Loucy (cell line): ENCODE measurements at regions not wholly inside any gene's neighbourhood (a gene's known extent, or its start where the extent isn't known, plus 50 kb on each side); places are given as distances from the start of the nearest gene placed in this dataset.
A peak's percentile ranks its signal among the peaks of the same experiment; 100 is the strongest.

Source experiments
- H2AFZ ChIP-seq: fragments of 200-600 bp; sonication (generic); 2 replicates; pipeline ENCODE4 v1.6.0; 2016; ENCODE audit warnings: antibody characterized with exemption, mild to moderate bottlenecking, low read length, moderate library complexity
- H3F3A ChIP-seq: fragments of 200-600 bp; 2 replicates; pipeline ENCODE4 v1.6.0; 2016; ENCODE audit warnings: antibody characterized with exemption, low read depth, mild to moderate bottlenecking
- H3K27me3 ChIP-seq: fragments of 200-600 bp; sonication (generic); 2 replicates; pipeline ENCODE4 v1.6.1; 2014; ENCODE audit warnings: low read length, mild to moderate bottlenecking; ENCODE audit not compliant: insufficient read depth, poor library complexity, severe bottlenecking
- H3K36me3 ChIP-seq: fragments of 200-600 bp; sonication (generic); 2 replicates; pipeline ENCODE4 v1.6.1; 2016; ENCODE audit warnings: low read length; ENCODE audit not compliant: insufficient read depth
- H3K4me1 ChIP-seq: fragments of 200-600 bp; sonication (generic); 2 replicates; pipeline ENCODE4 v1.5.1; 2014; ENCODE audit warnings: low read length, mild to moderate bottlenecking; ENCODE audit not compliant: insufficient read depth, poor library complexity, severe bottlenecking
- H3K4me2 ChIP-seq: fragments of 200-600 bp; sonication (generic); 2 replicates; pipeline ENCODE4 v1.6.0; 2014; ENCODE audit warnings: antibody characterized with exemption, low read length, low read depth, mild to moderate bottlenecking; ENCODE audit not compliant: poor library complexity, severe bottlenecking
- H3K4me3 ChIP-seq: fragments of 200-600 bp; sonication (generic); 2 replicates; pipeline ENCODE4 v1.5.1; 2014; ENCODE audit warnings: low read length, mild to moderate bottlenecking, mixed read lengths; ENCODE audit not compliant: poor library complexity, severe bottlenecking
- H3K79me2 ChIP-seq: fragments of 200-600 bp; sonication (generic); 2 replicates; pipeline ENCODE4 v1.6.1; 2014; ENCODE audit warnings: low read length; ENCODE audit not compliant: insufficient read depth
- H3K9ac ChIP-seq: fragments of 200-600 bp; sonication (generic); 2 replicates; pipeline ENCODE4 v1.6.0; 2014; ENCODE audit warnings: mild to moderate bottlenecking, low read depth, low read length, moderate library complexity; ENCODE audit not compliant: poor library complexity, severe bottlenecking
- H3K9me2 ChIP-seq: fragments of 200-600 bp; sonication (generic); replicated peaks from 2 replicates; pipeline ENCODE4 v1.6.1; 2016; ENCODE audit warnings: low read depth, low read length, mixed read lengths
- H3K9me3 ChIP-seq: fragments of 200-600 bp; sonication (generic); 2 replicates; pipeline ENCODE4 v1.6.1; 2014; ENCODE audit warnings: mild to moderate bottlenecking, antibody characterized with exemption, low read length, low read depth; ENCODE audit not compliant: insufficient read depth
- H4K20me1 ChIP-seq: fragments of 200-600 bp; sonication (generic); 2 replicates; pipeline ENCODE4 v1.6.0; 2014; ENCODE audit warnings: antibody characterized with exemption, low read length, mild to moderate bottlenecking; ENCODE audit not compliant: insufficient read depth, poor library complexity, severe bottlenecking
- CTCF ChIP-seq: fragments of 200-600 bp; sonication (generic); conservative IDR thresholded peaks from 2 replicates; pipeline ENCODE4 v1.5.1; 2014; ENCODE audit warnings: mild to moderate bottlenecking, antibody characterized with exemption, low read length
- EZH2phosphoT487 ChIP-seq: fragments of 200-600 bp; IDR thresholded peaks from 2 replicates; pipeline ENCODE4 v1.6.1; 2018; ENCODE audit warnings: antibody characterized with exemption, mild to moderate bottlenecking, moderate library complexity, borderline replicate concordance

- Histone ChIP-seq H2AFZ (no peak overlapping the region), H3K4me3 (no peak overlapping the region), H3K36me3 (no peaks in the 10 kb centered on the region), H3K9ac (no peak overlapping the region), H3K4me2 (no peak overlapping the region), H3F3A (no peaks in the 10 kb centered on the region), H3K9me3 (no peaks in the 10 kb centered on the region), H4K20me1 (no peaks in the 10 kb centered on the region), H3K4me1 (peaks cover 13% of the 10 kb centered on the region), H3K79me2 (no peaks in the 10 kb centered on the region), H3K9me2 (no peaks in the 10 kb centered on the region), H3K27me3 (no peaks in the 10 kb centered on the region)
- TF ChIP-seq EZH2phosphoT487 (no peak), CTCF (no peak)
These were observed 124.1 kb upstream of the LGALSL start for GRCh38 chr2:64329848-64330247.

- H3K4me3 ChIP-seq: no peak overlapping the region
- H3K9ac ChIP-seq: no peak overlapping the region
- peak overlapping the region; percentile 44 for H2AFZ ChIP-seq
- no peaks in the 10 kb centered on the region for H3F3A ChIP-seq
- TF ChIP-seq CTCF (peak; percentile 95), EZH2phosphoT487 (no peak)
- H4K20me1 ChIP-seq: no peaks in the 10 kb centered on the region
- no peaks in the 10 kb centered on the region for H3K79me2 ChIP-seq
- no peaks in the 10 kb centered on the region for H3K36me3 ChIP-seq
- peaks cover 13% of the 10 kb centered on the region for H3K4me1 ChIP-seq
- H3K27me3 ChIP-seq: no peaks in the 10 kb centered on the region
- H3K4me2 ChIP-seq: peak overlapping the region; percentile 48
- no peaks in the 10 kb centered on the region for H3K9me3 ChIP-seq
- no peaks in the 10 kb centered on the region for H3K9me2 ChIP-seq
These were observed 123.5 kb upstream of the LGALSL start for GRCh38 chr2:64330281-64331113.

- TF ChIP-seq EZH2phosphoT487: no peak
- peak; percentile 23; the same call in 1 of the 2 replicates for TF ChIP-seq CTCF
- H3K9me3 ChIP-seq: no peaks in the 10 kb centered on the region
- no peaks in the 10 kb centered on the region for H3K27me3 ChIP-seq
- no peaks in the 10 kb centered on the region for H3K36me3 ChIP-seq
- peaks cover 13% of the 10 kb centered on the region for H3K4me1 ChIP-seq
- no peak overlapping the region for H3K9ac ChIP-seq
- H3K79me2 ChIP-seq: no peaks in the 10 kb centered on the region
- no peak overlapping the region for H3K4me3 ChIP-seq
- H2AFZ ChIP-seq: peak overlapping the region; percentile 44
- no peaks in the 10 kb centered on the region for H3F3A ChIP-seq
- H3K4me2 ChIP-seq: peak overlapping the region; percentile 48
- H3K9me2 ChIP-seq: no peaks in the 10 kb centered on the region
- no peaks in the 10 kb centered on the region for H4K20me1 ChIP-seq
These were observed 122.8 kb upstream of the LGALSL start for GRCh38 chr2:64331114-64331645.
